H9 (cell line): ENCODE measurements at regions not wholly inside any gene's neighbourhood (a gene's known extent, or its start where the extent isn't known, plus 50 kb on each side); places are given as distances from the start of the nearest gene placed in this dataset.

Experiments used
- DNase-seq: peaks from one replicate; pipeline ENCODE4 v3.0.0-alpha.2; 2017
- H2AFZ ChIP-seq: one replicate; pipeline ENCODE4 v1.6.1; 2013; ENCODE audit warnings: mild to moderate bottlenecking, low read length, control low read depth, moderate library complexity
- H2AK5ac ChIP-seq: 2 replicates; pipeline ENCODE4 v1.6.1; 2013; ENCODE audit warnings: low read length, control low read depth, mixed read lengths; ENCODE audit not compliant: insufficient read length
- H2BK120ac ChIP-seq: one replicate; pipeline ENCODE4 v1.6.1; 2013; ENCODE audit warnings: low read depth, mild to moderate bottlenecking, low read length, control low read depth, inconsistent platforms; ENCODE audit not compliant: poor library complexity, severe bottlenecking
- H2BK12ac ChIP-seq: 2 replicates; pipeline ENCODE4 v1.6.1; 2013; ENCODE audit warnings: low read length, control low read depth, mixed read lengths, low read depth; ENCODE audit not compliant: insufficient read length
- H2BK15ac ChIP-seq: 2 replicates; pipeline ENCODE4 v1.6.1; 2013; ENCODE audit warnings: low read depth, low read length, control low read depth
- H2BK20ac ChIP-seq: one replicate; pipeline ENCODE4 v1.6.1; 2013; ENCODE audit warnings: low read depth, mild to moderate bottlenecking, low read length, control low read depth, inconsistent platforms; ENCODE audit not compliant: poor library complexity, severe bottlenecking
- H2BK5ac ChIP-seq: 2 replicates; pipeline ENCODE4 v1.6.1; 2013; ENCODE audit warnings: low read length, control low read depth, mixed read lengths; ENCODE audit not compliant: insufficient read length
- H3K14ac ChIP-seq: 2 replicates; pipeline ENCODE4 v1.6.1; 2013; ENCODE audit warnings: low read length, control low read depth; ENCODE audit not compliant: insufficient read depth
- H3K18ac ChIP-seq: 2 replicates; pipeline ENCODE4 v1.6.1; 2013; ENCODE audit warnings: low read depth, mild to moderate bottlenecking, mixed read lengths, low read length, control low read depth; ENCODE audit not compliant: insufficient read length
- H3K23ac ChIP-seq: 2 replicates; pipeline ENCODE4 v1.6.1; 2013; ENCODE audit warnings: low read length, control low read depth, mixed read lengths, low read depth; ENCODE audit not compliant: insufficient read length
- H3K23me2 ChIP-seq: 2 replicates; pipeline ENCODE4 v1.6.1; 2013; ENCODE audit warnings: low read depth, mild to moderate bottlenecking, mixed read lengths, low read length, control low read depth; ENCODE audit not compliant: insufficient read length, poor library complexity, severe bottlenecking
- H3K27ac ChIP-seq: 2 replicates; pipeline ENCODE4 v1.5.1; 2013; ENCODE audit warnings: low read length, control low read depth, mixed read lengths, low read depth; ENCODE audit not compliant: insufficient read length
- H3K27me3 ChIP-seq: 2 replicates; pipeline ENCODE4 v1.6.1; 2013; ENCODE audit warnings: low read length, control low read depth, inconsistent platforms; ENCODE audit not compliant: insufficient read depth
- H3K4ac ChIP-seq: 2 replicates; pipeline ENCODE4 v1.6.1; 2013; ENCODE audit warnings: low read depth, mild to moderate bottlenecking, control low read depth, inconsistent platforms, low read length, moderate library complexity
- H3K4me1 ChIP-seq: 2 replicates; pipeline ENCODE4 v1.6.1; 2013; ENCODE audit warnings: low read length, control low read depth, inconsistent platforms; ENCODE audit not compliant: insufficient read depth
- H3K4me2 ChIP-seq: 2 replicates; pipeline ENCODE4 v1.6.1; 2013; ENCODE audit warnings: low read length, control low read depth, mixed read lengths; ENCODE audit not compliant: insufficient read length, insufficient read depth
- H3K56ac ChIP-seq: 2 replicates; pipeline ENCODE4 v1.6.1; 2013; ENCODE audit warnings: low read depth, mild to moderate bottlenecking, mixed read lengths, low read length, control low read depth; ENCODE audit not compliant: insufficient read length
- H3K79me1 ChIP-seq: 2 replicates; pipeline ENCODE4 v1.6.1; 2013; ENCODE audit warnings: low read depth, mild to moderate bottlenecking, moderate library complexity, low read length, control low read depth, inconsistent platforms; ENCODE audit not compliant: insufficient read depth, poor library complexity, severe bottlenecking
- H3K79me2 ChIP-seq: 2 replicates; pipeline ENCODE4 v1.6.1; 2013; ENCODE audit warnings: low read length, control low read depth, inconsistent platforms; ENCODE audit not compliant: insufficient read depth
- H3K9ac ChIP-seq: 2 replicates; pipeline ENCODE4 v1.6.1; 2013; ENCODE audit warnings: low read length, control low read depth, mixed read lengths; ENCODE audit not compliant: insufficient read length; ENCODE audit errors: extremely low read depth
- H3K9me3 ChIP-seq: one replicate; pipeline ENCODE4 v1.6.1; 2013; ENCODE audit warnings: low read depth, low read length, inconsistent platforms; ENCODE audit not compliant: control insufficient read depth
- H3T11ph ChIP-seq: one replicate; pipeline ENCODE4 v1.6.1; 2013; ENCODE audit warnings: mild to moderate bottlenecking, low read length, control low read depth, inconsistent platforms
- H4K20me1 ChIP-seq: one replicate; pipeline ENCODE4 v1.6.1; 2013; ENCODE audit not compliant: control insufficient read depth, insufficient read length, insufficient read depth
- H4K5ac ChIP-seq: 2 replicates; pipeline ENCODE4 v1.6.1; 2013; ENCODE audit warnings: low read depth, mild to moderate bottlenecking, mixed read lengths, low read length, control low read depth; ENCODE audit not compliant: insufficient read length
- H4K8ac ChIP-seq: replicated peaks from 2 replicates; pipeline ENCODE4 v1.6.1; 2013; ENCODE audit warnings: low read length, control low read depth, mixed read lengths, low read depth; ENCODE audit not compliant: insufficient read length
- H4K91ac ChIP-seq: 2 replicates; pipeline ENCODE4 v1.6.1; 2013; ENCODE audit warnings: low read depth, mild to moderate bottlenecking, moderate library complexity, mixed read lengths, low read length, control low read depth; ENCODE audit not compliant: insufficient read length
- H3K27ac Mint-ChIP-seq, 3 experiments: 2 replicates in 2 of 3; 3 replicates in 1 of 3; pipeline ENCODE4 v1.8.0; 2020 to 2021; ENCODE audit warnings: mixed read lengths in 3 of 3, mild to moderate bottlenecking in 1 of 3, moderate library complexity in 1 of 3
- H3K27me3 Mint-ChIP-seq: 2 replicates; pipeline ENCODE4 v1.8.0; 2021; ENCODE audit warnings: low read depth, mild to moderate bottlenecking, moderate library complexity, mixed read lengths
- H3K36me3 Mint-ChIP-seq, 3 experiments: 2 replicates in 2 of 3; 3 replicates in 1 of 3; pipeline ENCODE4 v1.8.0; 2020 to 2021; ENCODE audit warnings: low read depth in 3 of 3, mixed read lengths in 3 of 3; ENCODE audit not compliant: insufficient read depth in 1 of 3
- H3K4me1 Mint-ChIP-seq, 2 experiments: 2 replicates each; pipeline ENCODE4 v1.8.0; 2020; ENCODE audit warnings: mixed read lengths in 2 of 2
- H3K4me3 Mint-ChIP-seq, 2 experiments: 2 replicates in 1 of 2; 3 replicates in 1 of 2; pipeline ENCODE4 v1.8.0; 2020 to 2021; ENCODE audit warnings: mild to moderate bottlenecking in 2 of 2, mixed read lengths in 2 of 2, moderate library complexity in 1 of 2
- H3K9me3 Mint-ChIP-seq, 2 experiments: 2 replicates in 1 of 2; 3 replicates in 1 of 2; pipeline ENCODE4 v1.8.0; 2020; ENCODE audit warnings: mild to moderate bottlenecking in 2 of 2, mixed read lengths in 2 of 2, moderate library complexity in 1 of 2
- CTCF ChIP-seq: fragments of 200-600 bp; sonication (generic); conservative IDR thresholded peaks from 3 replicates; pipeline ENCODE4 v1.8.0; 2021; ENCODE audit warnings: antibody characterized with exemption, mild to moderate bottlenecking
- WGBS: extraction: QIAGEN DNeasy Blood & Tissue Kit; methylation state at CpG from one replicate; pipeline ENCODE4 v1.1.7; 2013; ENCODE audit warnings: missing lambda C conversion rate, low lambda C conversion rate, mixed read lengths; ENCODE audit not compliant: insufficient read length; ENCODE audit errors: extremely low coverage; 5-methylcytosine and 5-hydroxymethylcytosine counted together

- Histone ChIP-seq H2AFZ (no peak overlapping the region), H4K20me1 (no peaks in the 10 kb centered on the region), H2AK5ac (no peak overlapping the region), H3K4me1 (peaks cover 4% of the 10 kb centered on the region; the same call in 1 of the 2 replicates), H3K27me3 (no peaks in the 10 kb centered on the region), H3K23ac (no peak overlapping the region), H2BK20ac (no peak overlapping the region), H3K56ac (no peak overlapping the region), H3K79me2 (peaks cover 2% of the 10 kb centered on the region; the same call in 1 of the 2 replicates), H3K4me2 (no peak overlapping the region), H4K5ac (no peak overlapping the region), H2BK120ac (no peak overlapping the region), H3K27ac (no peak overlapping the region), H3T11ph (no peak overlapping the region), H2BK5ac (no peak overlapping the region), H2BK12ac (no peak overlapping the region), H4K8ac (no peak overlapping the region), H3K79me1 (no peaks in the 10 kb centered on the region), H3K9me3 (no peaks in the 10 kb centered on the region), H4K91ac (no peak overlapping the region), H3K18ac (no peak overlapping the region), H3K4ac (no peak overlapping the region), H3K14ac (no peak overlapping the region), H3K9ac (no peak overlapping the region), H2BK15ac (no peak overlapping the region), H3K23me2 (no peaks in the 10 kb centered on the region)
- H3K4me1 Mint-ChIP-seq: peaks cover 7 to 8% of the 10 kb centered on the region in 2 experiments; a peak in 3 of 4 replicates
- DNase-seq: peak; percentile 83
- H3K36me3 Mint-ChIP-seq: no peaks in the 10 kb centered on the region
- WGBS: no CpG with 5 or more reads among the region's 4 CpGs
- no peak overlapping the region for H3K4me3 Mint-ChIP-seq
- no peak overlapping the region for H3K27ac Mint-ChIP-seq
- peaks cover 0 to 2% of the 10 kb centered on the region in 2 experiments; a peak in 1 of 5 replicates for H3K9me3 Mint-ChIP-seq
- TF ChIP-seq CTCF: peak; percentile 93
- no peaks in the 10 kb centered on the region for H3K27me3 Mint-ChIP-seq
These were observed 86.0 kb upstream of the SLC30A5 start for GRCh38 chr5:69007726-69008368.
